ENCODE measurements at regions not wholly inside any gene's neighbourhood (a gene's known extent, or its start where the extent isn't known, plus 50 kb on each side); places are given as distances from the start of the nearest gene placed in this dataset.

GRCh38 chr18:37628470-37629220 lies 63.0 kb upstream of the CELF4 start:
- no peak for TF ChIP-seq CTCF (IDR thresholded peaks at IDR 0.05; ENCODE audit: insufficient read depth, low read length, poor library complexity, severe bottlenecking)
- Histone ChIP-seq H3K36me3 (ENCODE audit: control insufficient read depth, insufficient read depth, low read length) (no peaks in the 10 kb centered on the region), H3K27me3 (replicated peaks; ENCODE audit: control insufficient read depth, insufficient read depth, low read length) (no peaks in the 10 kb centered on the region), H3K4me3 (replicated peaks; ENCODE audit: low read depth, low read length) (no peak overlapping the region)
- DNase-seq (ENCODE audit: extremely low read depth, insufficient read length), result no peak

- H3K27me3 ChIP-seq (replicated peaks; ENCODE audit: control insufficient read depth, insufficient read depth, low read length), result no peaks in the 10 kb centered on the region
- TF ChIP-seq CTCF (IDR thresholded peaks at IDR 0.05; ENCODE audit: insufficient read depth, low read length, poor library complexity, severe bottlenecking), result no peak
- H3K4me3 ChIP-seq (replicated peaks; ENCODE audit: low read depth, low read length), result no peak overlapping the region
- no peaks in the 10 kb centered on the region for H3K36me3 ChIP-seq (ENCODE audit: control insufficient read depth, insufficient read depth, low read length)
- DNase-seq (ENCODE audit: extremely low read depth, insufficient read length), result no peak
These were observed 58.7 kb upstream of the CELF4 start for GRCh38 chr18:37624318-37624717.

- Histone ChIP-seq H3K27me3 (replicated peaks; ENCODE audit: control insufficient read depth, insufficient read depth, low read length) (no peaks in the 10 kb centered on the region), H3K36me3 (ENCODE audit: control insufficient read depth, insufficient read depth, low read length) (no peaks in the 10 kb centered on the region), H3K4me3 (replicated peaks; ENCODE audit: low read depth, low read length) (no peak overlapping the region)
- DNase-seq (ENCODE audit: extremely low read depth, insufficient read length), result no peak
- no peak for TF ChIP-seq CTCF (IDR thresholded peaks at IDR 0.05; ENCODE audit: insufficient read depth, low read length, poor library complexity, severe bottlenecking)
These were observed 54.4 kb upstream of the CELF4 start for GRCh38 chr18:37619964-37620363.

GRCh38 chr18:37617623-37618022 lies 52.0 kb upstream of the CELF4 start:
- Histone ChIP-seq H3K27me3 (replicated peaks; ENCODE audit: control insufficient read depth, insufficient read depth, low read length) (no peaks in the 10 kb centered on the region; the same call in 1 of the 2 replicates), H3K4me3 (replicated peaks; ENCODE audit: low read depth, low read length) (no peak overlapping the region), H3K36me3 (ENCODE audit: control insufficient read depth, insufficient read depth, low read length) (no peaks in the 10 kb centered on the region)
- TF ChIP-seq CTCF (IDR thresholded peaks at IDR 0.05; ENCODE audit: insufficient read depth, low read length, poor library complexity, severe bottlenecking), result no peak
- DNase-seq (ENCODE audit: extremely low read depth, insufficient read length), result no peak

Data from GM06990 (cell line).